ENCODE measurements at regions not wholly inside any gene's neighbourhood (a gene's known extent, or its start where the extent isn't known, plus 50 kb on each side); places are given as distances from the start of the nearest gene placed in this dataset.
A peak's percentile ranks its signal among the peaks of the same experiment; 100 is the strongest.

GRCh38 chr2:122660786-122661634, 905.6 kb downstream of the TSN start (continued):
- TF ChIP-seq SIX5 (IDR thresholded peaks at IDR 0.05; ENCODE audit: low read depth, low read length) (no peak), SIRT6 (IDR thresholded peaks at IDR 0.05; ENCODE audit: low read length) (no peak), E2F6 (IDR thresholded peaks at IDR 0.05) (no peak), ZNF274 (IDR thresholded peaks at IDR 0.05; ENCODE audit: borderline replicate concordance, extremely low read depth, low read length) (no peak), CHD2 (IDR thresholded peaks at IDR 0.05; ENCODE audit: low read length) (no peak), NANOG (IDR thresholded peaks at IDR 0.05; ENCODE audit: insufficient read depth, low read depth, low read length, poor library complexity, severe bottlenecking) (peak; percentile 69)
